GM21619 (cell line): ENCODE measurements at regions not wholly inside any gene's neighbourhood (a gene's known extent, or its start where the extent isn't known, plus 50 kb on each side); places are given as distances from the start of the nearest gene placed in this dataset.

Experiments used
- ATAC-seq: cut with Tn5 transposase; IDR thresholded peaks from one replicate; pipeline ENCODE4 v1.9.1; 2021; ENCODE audit not compliant: unreplicated experiment

GRCh38 chr13:105597573-105597972, 937.9 kb downstream of the EFNB2 start:
- no peak for ATAC-seq

- no peak for ATAC-seq
These were observed 940.0 kb downstream of the EFNB2 start for GRCh38 chr13:105595471-105595870.

- no peak for ATAC-seq
These were observed 944.2 kb downstream of the EFNB2 start for GRCh38 chr13:105591277-105591676.

- no peak for ATAC-seq
These were observed 947.7 kb downstream of the EFNB2 start for GRCh38 chr13:105587786-105588185.

GRCh38 chr13:105579821-105580710, 955.4 kb downstream of the EFNB2 start:
- no peak for ATAC-seq

- ATAC-seq, result no peak
These were observed 962.3 kb downstream of the EFNB2 start for GRCh38 chr13:105573136-105573535.

GRCh38 chr13:105572401-105572800, 963.1 kb downstream of the EFNB2 start:
- no peak for ATAC-seq

GRCh38 chr13:105569816-105570215, 965.6 kb downstream of the EFNB2 start:
- ATAC-seq, result no peak

GRCh38 chr13:105567951-105568525, 967.4 kb downstream of the EFNB2 start:
- no peak for ATAC-seq

- ATAC-seq, result no peak
These were observed 970.2 kb downstream of the EFNB2 start for GRCh38 chr13:105565136-105565727.

GRCh38 chr13:105552078-105552477, 983.4 kb downstream of the EFNB2 start:
- ATAC-seq, result no peak

GRCh38 chr13:105547851-105548250, 987.6 kb downstream of the EFNB2 start:
- no peak for ATAC-seq

GRCh38 chr13:105545811-105546210, 989.7 kb downstream of the EFNB2 start:
- no peak for ATAC-seq

GRCh38 chr13:105543742-105544141, 991.7 kb downstream of the EFNB2 start:
- ATAC-seq, result no peak

- ATAC-seq, result no peak
These were observed 993.9 kb downstream of the EFNB2 start for GRCh38 chr13:105541565-105541964.

GRCh38 chr13:105538346-105538745, 997.1 kb downstream of the EFNB2 start:
- no peak for ATAC-seq

- no peak for ATAC-seq
These were observed 998.3 kb downstream of the EFNB2 start for GRCh38 chr13:105537113-105537512.

GRCh38 chr13:105530468-105530867, 1005.0 kb downstream of the EFNB2 start:
- no peak for ATAC-seq

- ATAC-seq, result no peak
These were observed 1008.3 kb downstream of the EFNB2 start for GRCh38 chr13:105527127-105527526.

- no peak for ATAC-seq
These were observed 1015.7 kb downstream of the EFNB2 start for GRCh38 chr13:105519771-105520170.

- ATAC-seq, result no peak
These were observed 1017.4 kb downstream of the EFNB2 start for GRCh38 chr13:105518086-105518485.

GRCh38 chr13:105514401-105514800, 1021.1 kb downstream of the EFNB2 start:
- no peak for ATAC-seq
